Stimulated activated CD4-positive, alpha-beta T cell treated with anti-CD3 and anti-CD28 coated beads, Interleukin-4, amount 100 ng/mL, for 1 hour (primary cell): ENCODE measurements at regions not wholly inside any gene's neighbourhood (a gene's known extent, or its start where the extent isn't known, plus 50 kb on each side); places are given as distances from the start of the nearest gene placed in this dataset.
"Not testable (repeated sequence)": the region's sequence is repeated elsewhere in the genome, so short reads cannot be mapped to it uniquely, and the experiment has no call there.

Experiments used
- DNase-seq: peaks from one replicate; pipeline ENCODE4 v3.0.0-alpha.2; 2020

DNA sequence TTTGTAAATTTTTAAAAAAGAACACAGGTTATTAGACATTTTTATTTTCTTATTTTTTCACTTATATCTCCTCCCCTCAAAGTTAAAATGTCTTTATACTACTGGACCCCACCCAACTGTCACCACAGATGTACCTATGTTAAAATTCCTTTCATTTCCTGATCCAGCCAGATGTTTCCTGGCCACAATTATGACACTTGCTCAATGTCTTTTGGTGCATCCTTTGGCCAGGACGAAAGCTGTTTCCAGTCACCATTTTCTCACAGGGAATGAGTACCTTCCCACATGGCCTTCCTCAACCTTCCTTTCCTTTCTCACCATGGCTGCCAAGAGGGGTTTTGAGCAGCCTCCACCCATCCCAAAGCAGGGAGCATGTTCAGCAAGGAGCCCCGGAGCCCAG is 365.7 kb upstream of the MAF start:
- DNase-seq, result no peak

DNA sequence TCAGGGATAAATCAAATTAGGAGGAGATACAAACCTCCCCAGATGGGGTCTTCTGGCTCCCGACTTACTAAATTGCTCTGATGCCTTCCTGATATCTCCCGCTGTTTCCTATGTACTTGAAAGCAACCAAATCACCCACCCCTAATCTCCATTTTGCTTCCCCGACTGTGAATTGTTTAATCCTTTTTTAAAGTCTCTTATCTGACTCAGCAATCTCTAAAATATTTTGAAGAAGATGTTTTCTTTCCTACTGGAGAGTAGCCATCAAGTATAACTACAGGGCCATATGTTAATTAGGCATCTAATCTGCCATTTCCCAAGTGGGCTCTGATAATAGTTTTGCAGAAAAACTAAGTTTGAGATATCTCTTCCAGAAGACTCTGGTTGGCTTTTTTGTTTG is 365.2 kb upstream of the MAF start:
- DNase-seq, result no peak

DNA sequence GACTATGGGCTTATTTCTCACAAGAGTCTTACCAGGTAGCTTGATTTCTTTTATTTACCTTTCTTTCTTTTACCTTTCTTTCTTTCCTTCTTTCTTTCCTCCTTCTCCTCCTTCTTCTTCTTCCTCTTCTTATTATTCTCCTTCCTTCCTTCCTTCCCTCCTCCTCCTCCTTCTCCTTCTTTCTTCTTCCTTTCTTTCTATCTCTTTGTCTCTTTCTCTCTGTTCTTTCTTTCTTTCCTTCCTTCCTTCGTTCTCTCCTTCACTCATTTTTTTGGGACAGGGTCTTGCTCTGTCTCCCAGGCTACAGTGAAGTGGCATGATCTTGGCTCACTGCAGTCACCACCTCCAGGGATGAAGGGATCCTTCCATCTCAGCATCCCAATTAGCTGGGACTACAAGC is 363.6 kb upstream of the MAF start:
- DNase-seq, result no peak

DNA sequence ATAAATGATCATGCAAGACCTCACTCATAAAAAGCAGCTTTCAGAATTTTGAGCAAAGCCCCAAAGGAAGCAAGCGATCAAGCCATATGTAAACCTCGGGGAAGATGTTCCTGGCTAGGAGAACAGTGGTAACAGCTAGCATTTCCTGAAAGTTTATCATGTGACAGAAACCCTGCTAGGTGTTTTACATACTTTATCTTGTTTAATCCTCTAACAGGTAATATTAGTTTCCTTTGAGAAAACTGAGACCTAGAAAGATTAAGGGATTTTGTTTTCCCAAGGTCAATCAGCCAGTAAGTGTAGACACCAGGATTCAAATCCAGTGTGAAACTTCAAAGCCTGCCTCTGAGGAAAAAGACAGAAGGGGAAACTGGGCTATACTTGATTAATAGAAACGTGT is 362.4 kb upstream of the MAF start:
- DNase-seq, result no peak

DNA sequence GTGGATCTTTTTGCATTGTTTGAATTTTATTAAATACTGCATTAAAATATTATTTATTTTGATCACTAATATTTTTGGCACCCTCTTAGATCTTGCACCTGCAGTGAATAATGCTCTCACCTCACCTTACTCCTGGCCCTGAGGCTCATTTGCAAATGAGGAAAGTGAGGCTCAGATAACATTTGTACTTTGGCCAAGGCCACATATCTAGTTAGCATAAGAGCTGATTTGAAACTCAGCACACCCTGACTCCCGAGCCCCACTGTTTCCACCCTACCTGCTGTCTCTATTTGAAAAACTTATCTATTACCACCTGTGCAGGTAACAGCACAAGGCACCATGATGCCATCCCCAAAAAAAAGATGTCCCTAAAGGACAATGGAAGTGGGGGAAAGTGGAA is 358.7 kb upstream of the MAF start:
- no peak for DNase-seq

DNA sequence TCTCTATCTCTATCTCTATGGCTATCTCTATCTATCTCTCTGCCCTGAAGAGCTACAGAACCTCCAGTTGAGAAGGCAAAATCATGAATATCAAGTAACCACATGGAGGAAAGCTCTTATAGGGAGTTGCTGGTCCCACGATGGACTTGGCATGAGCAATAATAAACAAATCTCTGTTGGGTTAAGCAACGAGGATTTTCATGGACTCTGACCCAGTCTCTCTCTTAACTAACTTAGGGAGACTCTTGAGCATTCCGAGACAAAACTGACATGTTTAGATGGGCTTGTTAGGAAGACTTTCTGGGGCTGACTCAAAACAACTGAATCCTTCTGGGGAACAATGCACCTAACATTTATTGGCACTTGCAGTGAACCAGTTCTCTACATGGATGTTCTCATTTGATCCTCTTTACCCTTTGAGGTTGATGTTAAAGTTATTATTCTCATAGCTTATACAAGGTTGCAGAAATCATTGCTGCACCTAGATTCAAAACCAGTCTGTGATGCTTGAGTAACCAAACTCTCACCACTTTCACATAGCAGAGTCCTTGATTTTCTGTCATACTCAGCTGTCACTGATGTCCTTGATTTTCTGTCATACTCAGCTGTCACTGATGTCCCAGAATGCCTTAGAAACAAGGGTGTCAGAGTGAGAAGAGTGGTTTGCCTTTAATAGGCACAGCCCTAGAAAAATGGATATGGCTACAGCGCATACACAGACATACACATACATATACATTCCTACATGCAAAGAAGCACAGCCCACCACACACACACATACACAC is 354.6 kb upstream of the MAF start:
- DNase-seq, result no peak

DNA sequence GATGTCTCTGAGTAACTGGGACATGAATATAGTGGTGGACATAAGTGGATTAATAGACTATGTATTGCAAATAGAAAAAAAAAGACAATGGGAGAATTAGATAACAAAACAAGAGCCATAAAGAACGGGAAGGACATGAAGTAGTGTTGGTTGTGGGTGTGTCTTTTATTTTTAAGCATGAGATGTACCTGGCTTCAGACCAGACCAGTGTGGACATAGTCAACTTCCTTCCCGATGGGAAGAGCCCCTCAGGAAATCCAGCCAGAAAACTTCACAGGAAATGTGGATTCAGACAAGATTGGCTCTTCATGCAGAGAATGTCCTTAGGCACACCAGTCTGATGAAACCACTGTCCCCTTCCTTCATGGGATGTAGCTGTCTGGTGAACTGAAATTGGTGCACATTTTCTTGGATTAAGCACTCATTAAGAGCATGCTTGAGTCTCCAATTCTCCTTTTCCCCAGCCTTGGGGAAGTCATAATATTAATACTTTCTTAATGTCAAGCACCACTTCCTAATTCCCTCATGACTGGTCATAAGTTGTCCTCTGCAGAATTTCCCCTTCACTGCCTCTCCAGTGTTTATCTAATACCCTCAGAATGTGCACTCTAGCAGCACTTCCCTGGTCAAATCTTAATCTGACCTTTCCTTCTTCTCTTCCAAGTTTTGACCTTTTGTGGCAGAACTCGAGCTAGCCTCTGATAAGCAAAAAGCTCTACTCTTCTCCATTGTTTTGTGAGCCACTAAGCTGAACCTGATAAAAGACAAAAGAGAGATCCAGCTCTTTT is 350.6 kb upstream of the MAF start:
- no peak for DNase-seq

DNA sequence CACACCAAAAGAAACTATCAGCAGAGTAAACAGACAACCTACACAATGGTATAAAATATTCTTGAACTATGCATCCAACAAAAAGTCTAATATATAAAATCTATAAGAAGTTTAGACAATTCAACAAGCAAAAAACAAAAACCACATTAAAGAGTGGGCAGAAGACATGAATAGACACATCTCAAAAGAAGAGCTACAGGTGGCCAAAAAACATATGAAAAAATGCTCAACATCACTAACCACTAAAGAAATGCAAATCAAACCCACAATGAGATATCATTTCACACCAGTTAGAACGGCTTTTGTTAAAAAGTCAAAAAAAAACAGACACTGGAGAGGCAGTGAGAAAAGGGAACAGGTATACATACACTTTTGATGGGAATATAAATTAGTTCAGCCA is 348.9 kb upstream of the MAF start:
- DNase-seq, result no peak

DNA sequence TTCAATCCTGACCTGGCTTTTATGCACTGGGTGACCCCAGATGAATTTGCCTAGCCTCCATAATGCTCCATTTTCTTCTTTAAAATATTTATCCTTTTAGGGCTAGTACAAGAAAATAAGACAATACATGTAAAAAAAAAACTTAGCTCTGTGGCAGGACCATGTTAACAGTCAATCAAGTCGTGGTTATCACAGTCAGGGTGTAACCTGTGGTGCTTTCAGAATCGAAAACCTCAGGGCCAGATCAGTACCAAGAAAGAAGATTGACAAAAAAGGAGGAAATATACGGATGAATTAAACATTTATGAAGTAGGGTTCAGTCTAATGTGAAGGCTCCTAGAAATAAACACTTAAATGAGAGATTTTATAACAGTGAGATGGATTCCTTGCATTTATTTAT is 347.2 kb upstream of the MAF start:
- DNase-seq, result no peak

DNA sequence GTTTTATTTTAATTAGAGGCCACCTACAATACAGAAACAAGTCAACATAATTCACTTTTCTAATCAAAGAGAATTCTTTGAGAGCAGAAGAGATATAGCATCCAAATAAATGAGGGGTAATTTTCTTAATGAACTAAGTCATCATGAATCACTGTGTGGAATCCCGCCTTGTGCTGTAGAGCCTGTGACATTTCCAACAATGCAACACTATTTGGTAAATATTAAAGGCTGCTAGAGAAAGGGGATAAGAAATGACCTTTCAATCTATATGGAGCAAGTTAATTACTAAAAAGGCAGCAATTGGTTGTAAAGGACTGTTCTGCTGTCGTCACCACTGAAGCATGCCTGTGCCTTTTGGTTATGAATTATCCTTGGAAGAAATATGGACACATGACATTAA is 345.7 kb upstream of the MAF start:
- DNase-seq, result no peak

DNA sequence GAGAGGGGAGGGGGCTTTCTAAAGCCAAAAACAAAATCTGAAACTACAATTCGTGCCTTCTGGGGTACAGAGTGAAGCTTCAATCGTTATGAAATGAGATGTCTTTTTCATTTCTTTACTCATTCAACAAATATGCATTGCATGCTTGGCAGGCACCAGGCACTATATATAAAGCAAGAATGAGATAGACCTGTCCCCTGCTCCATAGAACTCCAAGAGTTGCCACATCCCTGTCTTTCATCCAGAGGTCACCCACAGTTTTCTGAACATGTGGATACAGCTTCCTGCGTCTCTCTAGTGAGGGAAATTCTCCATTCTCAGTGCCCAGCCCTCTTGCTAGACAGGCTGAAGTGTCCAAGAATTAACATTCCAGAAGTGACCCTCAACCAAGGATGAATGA is 343.2 kb upstream of the MAF start:
- no peak for DNase-seq

DNA sequence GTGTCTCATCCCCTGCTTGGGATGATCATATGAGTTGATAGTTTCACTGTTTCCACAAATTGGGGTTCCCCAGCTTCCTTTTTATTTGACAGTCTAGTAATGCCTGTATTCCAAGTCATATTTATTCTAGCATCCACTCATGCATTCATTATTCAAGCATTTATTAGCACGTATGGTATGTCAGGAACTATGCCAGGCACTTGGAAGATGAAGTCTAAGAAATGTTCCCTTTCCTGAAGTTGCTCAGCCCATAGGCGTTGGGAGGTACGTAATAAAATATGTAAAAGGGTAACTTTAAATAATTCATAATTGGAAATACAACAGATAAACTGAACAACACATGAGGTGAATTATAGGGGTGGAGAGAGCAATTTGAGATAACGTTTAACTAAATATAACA is 338.0 kb upstream of the MAF start:
- no peak for DNase-seq

DNA sequence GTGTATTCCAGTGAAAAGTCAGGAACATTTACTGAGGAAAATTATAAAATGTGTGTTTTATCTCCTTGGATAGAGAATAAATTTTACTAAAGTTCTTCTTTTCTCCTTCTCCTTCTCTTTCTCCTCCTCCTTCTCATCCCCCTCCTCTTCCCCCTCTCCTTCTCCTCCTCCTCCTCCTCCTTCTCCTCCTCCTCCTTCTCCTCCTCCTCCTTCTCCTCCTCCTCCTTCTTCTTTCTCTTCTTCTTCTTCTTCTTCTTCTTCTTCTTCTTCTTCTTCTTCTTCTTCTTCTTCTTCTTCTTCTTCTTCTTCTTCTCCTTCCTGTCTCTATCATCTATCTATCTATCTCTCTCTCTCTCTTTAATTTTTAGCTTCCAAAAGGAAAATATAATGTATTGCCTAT is 337.1 kb upstream of the MAF start:
- not testable (repeated sequence) for DNase-seq

DNA sequence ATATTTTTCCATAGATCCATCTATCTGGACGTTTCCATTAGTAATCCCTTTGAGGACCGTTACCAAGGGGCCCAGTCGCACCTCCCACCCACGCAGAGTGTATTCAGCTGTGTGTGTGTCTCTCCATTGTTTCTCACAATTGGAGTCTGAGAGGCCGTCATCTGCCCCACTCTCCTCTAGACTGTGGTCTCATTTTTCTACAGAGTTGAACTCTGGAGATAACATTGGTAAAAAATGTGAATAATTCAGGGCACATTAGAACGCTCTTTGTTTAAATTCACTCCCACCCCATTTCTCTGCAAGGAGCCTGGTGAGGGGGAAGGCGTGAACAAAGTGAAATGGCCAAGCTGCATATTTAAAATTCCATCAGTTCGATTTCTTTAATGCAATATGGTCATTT is 333.1 kb upstream of the MAF start:
- no peak for DNase-seq

DNA sequence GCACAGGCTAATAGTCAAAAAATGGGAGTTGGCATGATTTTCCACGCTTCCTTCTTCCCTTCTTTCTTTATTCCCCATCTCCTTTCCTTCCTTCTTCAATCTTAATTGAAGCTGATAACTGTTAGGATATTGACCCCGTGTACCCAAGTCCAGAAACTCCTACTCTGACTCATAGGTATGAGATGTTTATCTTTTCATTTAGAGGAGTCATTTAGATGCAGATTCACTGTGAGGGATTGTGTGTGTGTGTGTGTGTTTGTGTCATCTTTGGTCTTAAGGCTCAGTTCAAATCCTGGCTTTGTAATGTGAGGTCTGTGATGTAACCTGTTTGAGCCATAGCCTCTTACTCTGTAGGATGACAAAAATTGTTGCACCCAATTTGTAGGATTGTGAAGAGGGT is 332.0 kb upstream of the MAF start:
- no peak for DNase-seq

DNA sequence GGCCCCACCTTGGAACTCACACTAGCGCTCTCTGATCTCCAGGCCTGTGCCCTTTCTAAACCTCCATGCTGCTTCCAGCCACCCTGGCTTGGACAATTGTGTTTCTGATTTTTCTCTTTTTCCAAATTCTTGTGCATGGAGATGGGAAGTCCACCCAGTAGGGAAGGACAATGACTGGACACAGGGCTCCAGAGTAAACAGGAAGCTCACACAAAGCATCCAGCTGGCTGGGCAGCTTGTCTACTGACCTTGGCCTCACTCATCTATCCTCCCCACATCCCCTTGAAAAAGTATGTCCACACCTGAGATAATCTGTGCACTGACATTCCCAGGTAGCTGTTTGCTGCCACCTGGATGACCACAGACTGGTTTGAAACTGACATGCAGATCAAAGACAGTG is 331.2 kb upstream of the MAF start:
- no peak for DNase-seq

DNA sequence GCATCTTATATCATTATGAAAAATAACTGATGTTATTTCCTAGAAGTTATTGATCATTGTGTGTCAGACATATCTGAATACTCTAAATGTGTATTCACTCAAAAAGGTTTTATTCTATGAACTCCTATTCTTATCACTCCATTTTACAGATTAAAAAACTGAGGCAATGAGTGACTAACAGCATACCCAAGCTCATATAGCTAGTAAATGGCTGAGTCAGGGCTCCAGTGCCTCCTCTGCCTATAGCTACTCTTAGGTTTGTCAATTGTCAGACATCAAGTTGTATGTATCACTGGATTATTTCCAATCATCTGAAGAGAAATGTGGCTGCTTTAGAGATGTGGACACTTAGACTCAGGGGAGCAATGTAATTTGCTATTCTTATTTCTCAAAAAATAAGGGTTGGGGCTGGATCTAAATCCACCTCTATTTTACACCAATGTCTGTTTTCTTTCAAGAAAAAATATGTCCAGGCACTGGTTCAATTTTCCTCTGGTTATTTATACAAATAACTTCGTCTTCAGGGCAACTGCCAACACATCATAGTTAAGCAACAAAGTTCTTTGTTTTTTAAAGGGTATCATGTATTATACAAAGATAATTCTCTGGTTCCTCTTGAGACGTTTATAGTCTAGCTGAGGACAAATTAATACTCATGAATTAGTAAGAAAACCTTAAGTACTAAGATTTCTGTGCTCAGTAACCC is 328.9 kb upstream of the MAF start:
- no peak for DNase-seq

DNA sequence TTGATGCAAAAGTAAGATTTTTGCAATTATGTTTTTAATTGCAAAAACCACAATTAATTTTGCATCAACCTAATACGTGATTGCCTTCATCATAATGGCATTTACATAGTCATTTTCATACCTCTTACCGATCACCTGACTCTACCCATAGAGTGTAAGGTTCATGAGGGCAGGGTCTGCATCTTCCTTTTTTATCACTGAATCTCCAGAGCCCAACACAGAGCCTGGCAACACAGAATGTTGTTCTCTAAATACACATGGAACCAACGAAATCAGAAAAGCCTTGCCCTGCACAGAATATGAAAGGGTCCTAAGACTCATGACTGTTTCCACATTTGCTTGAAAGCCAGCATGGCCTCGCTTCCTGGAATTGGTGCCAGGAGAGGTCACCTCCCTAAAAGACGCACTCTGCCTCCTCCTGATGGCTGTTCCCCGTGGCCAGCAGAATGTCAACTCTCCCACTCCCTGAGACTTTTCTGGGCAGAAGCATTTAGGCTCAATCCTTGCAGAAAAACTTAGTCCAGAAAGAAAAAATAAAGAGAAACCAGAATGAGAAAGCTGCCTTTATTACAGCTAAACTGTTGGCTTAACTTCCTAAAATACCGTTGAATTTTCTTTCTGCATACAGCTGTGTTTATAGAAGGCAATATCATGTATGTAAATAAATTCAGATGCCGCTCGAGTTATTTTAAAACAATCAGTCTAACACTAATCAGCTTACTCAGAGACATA is 327.8 kb upstream of the MAF start:
- DNase-seq, result no peak

DNA sequence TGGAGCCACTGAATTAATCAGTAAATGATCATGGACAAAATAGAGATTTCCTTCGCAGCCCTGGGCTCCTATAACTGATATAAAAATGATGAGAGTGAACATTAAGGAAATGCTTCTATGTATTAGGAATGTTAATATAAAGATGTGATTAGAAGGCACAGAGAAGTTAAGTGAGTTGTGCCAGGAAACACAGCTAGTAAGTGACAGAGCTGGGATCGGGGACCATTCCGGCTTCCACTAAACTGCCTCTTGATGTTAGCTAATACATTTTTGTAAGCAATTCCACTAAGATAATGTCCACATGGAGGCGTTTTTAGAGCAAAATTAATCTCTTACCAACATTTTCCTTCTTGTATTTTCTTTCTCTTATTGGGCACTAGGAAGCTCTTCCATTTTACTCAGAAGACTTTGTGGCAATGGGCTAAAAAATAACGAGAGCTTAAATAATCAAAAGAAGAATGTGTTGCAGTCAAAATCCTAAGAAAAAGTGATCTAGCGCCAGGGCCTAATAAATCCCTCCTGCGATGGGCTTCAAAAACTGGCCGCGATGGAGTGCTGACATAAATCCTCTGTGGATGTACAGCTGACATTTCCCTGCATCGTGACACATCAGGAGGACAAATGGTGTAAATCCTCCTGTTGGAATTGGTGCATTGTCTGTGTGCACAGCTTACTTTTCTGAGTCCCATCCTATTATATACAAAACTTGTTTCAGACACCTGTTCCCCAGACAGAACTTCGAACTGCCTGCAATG is 326.1 kb upstream of the MAF start:
- DNase-seq, result no peak

DNA sequence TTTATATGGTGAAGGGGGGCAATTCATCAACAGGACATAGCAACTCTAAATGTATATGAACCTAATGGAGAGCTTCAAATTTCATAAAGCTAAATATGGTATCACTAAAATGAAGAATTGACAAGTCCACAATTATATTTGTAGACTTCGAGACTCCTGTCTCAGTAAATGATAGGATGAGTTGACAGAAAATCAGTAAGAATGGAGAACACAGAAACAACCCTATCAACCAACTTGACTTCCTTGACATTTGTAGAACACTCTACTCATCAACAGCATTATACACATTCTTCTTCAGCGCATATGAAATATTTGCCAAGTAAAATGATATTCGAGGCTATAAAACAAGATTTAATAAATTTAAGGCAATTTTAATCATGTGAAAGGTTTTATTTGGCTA is 322.9 kb upstream of the MAF start:
- DNase-seq, result no peak

DNA sequence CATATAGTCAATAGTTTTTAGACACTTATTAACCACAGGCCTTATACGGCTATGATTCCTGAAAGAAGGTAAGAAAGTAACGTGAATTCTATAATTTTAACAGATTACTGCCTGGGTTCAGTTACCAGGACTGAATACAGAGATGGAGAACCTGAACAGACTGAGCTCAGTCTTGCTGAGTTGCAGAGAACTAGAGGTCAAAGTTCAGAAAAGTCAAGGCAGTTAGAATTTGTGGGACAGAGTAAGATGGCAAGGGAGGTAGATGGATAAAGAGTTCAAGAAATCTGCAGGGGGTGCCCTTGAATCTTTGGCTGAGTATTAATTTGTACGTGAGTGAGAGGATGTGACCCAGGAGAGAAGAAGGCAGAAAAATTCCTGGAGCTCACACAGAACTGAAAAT is 320.1 kb upstream of the MAF start:
- DNase-seq, result no peak

DNA sequence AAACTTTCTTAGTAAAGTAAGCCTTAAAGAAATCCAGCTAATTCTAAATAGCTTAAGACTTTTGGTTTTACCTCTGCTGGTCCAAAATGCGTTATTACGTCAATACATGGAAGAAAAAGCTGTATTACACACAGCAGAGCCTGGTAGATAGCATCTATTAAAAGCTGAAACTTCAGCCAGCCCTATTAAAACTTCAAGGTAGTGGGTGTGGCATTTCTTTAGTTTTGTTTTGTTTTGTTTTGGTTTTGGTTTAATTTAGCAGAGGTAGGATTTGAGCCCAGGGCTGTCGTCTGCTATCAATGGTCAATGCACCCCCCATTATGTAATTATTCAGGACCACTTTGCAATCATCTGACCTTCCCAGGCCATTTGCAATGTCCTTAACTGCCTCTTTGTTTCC is 318.4 kb upstream of the MAF start:
- DNase-seq, result no peak

DNA sequence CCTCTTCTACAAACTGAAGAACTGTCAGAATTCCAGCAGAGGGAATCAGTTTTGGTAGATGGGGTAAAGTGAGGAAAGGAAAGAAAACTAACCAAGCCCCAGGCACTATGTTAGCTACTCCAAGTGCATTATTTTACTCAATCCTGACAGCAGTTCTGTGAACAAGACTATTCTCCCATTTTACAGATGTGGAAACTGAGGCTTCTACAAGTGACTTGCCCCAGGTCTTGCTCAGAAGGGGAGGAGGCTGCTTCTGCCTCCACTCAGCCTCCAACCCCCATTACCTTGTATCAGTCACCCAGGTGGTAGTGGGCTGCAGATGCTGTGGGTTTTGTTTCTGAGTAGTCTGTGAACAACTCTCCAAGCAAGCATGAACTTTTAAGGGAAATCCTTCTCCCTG is 315.2 kb upstream of the MAF start:
- no peak for DNase-seq
